DOHH2 (cell line): ENCODE measurements at regions not wholly inside any gene's neighbourhood (a gene's known extent, or its start where the extent isn't known, plus 50 kb on each side); places are given as distances from the start of the nearest gene placed in this dataset.

Source experiments
- CTCF ChIP-seq: fragments of 200-600 bp; sonication (generic); IDR thresholded peaks from one replicate; pipeline ENCODE4 v1.5.1; 2014; ENCODE audit warnings: antibody characterized with exemption, mild to moderate bottlenecking, low read depth, low read length; ENCODE audit not compliant: poor library complexity, severe bottlenecking
- EZH2phosphoT487 ChIP-seq: fragments of 200-600 bp; sonication (generic); IDR thresholded peaks from 2 replicates; pipeline ENCODE4 v1.6.1; 2017; ENCODE audit warnings: borderline replicate concordance, mild to moderate bottlenecking, antibody characterized with exemption, low read length, moderate library complexity, mixed read lengths

GRCh38 chr5:81906086-81906485 lies 65.7 kb upstream of the ATG10 start:
- TF ChIP-seq CTCF (no peak), EZH2phosphoT487 (no peak)
